A549 (cell line): ENCODE measurements at regions not wholly inside any gene's neighbourhood (a gene's known extent, or its start where the extent isn't known, plus 50 kb on each side); places are given as distances from the start of the nearest gene placed in this dataset.

Experiments used
- EHF ChIP-seq: fragments of 250-450 bp; sonication (Bioruptor Pico); IDR thresholded peaks from 2 replicates; pipeline ENCODE4 v1.5.0; 2020; ENCODE audit warnings: mild to moderate bottlenecking
- ESRRA ChIP-seq: fragments of 150-350 bp; IDR thresholded peaks from 2 replicates; pipeline ENCODE4 v1.6.1; 2014; ENCODE audit warnings: mild to moderate bottlenecking, low read length, borderline replicate concordance
- FOXS1 ChIP-seq: fragments of 250-450 bp; sonication (Bioruptor Pico); IDR thresholded peaks from 2 replicates; pipeline ENCODE4 v1.5.0; 2020; ENCODE audit warnings: mild to moderate bottlenecking, moderate library complexity
- HDAC2 ChIP-seq: fragments of 200-600 bp; sonication (generic); IDR thresholded peaks from 2 replicates; pipeline ENCODE4 v1.6.1; 2016
- MAFK ChIP-seq: fragments of 450-650 bp; IDR thresholded peaks from 2 replicates; pipeline ENCODE4 v1.6.1; 2014; ENCODE audit not compliant: partially characterized antibody
- POLR2A ChIP-seq: IDR thresholded peaks from 2 replicates; pipeline ENCODE4 v1.6.1; 2012; ENCODE audit warnings: mild to moderate bottlenecking, low read length
- RAD21 ChIP-seq, 2 experiments: fragments of >200 bp in 1 of 2; sonication (Bioruptor Twin) in 1 of 2; formaldehyde crosslinking in 1 of 2; IDR thresholded peaks in 1 of 2; conservative IDR thresholded peaks in 1 of 2; 2 replicates in 1 of 2; 3 replicates in 1 of 2; pipeline ENCODE4 v1.6.1; 2012 to 2018; ENCODE audit warnings: inconsistent platforms in 1 of 2
- RCOR1 ChIP-seq: fragments of 150-350 bp; IDR thresholded peaks from 2 replicates; pipeline ENCODE4 v1.6.1; 2014; ENCODE audit warnings: antibody characterized with exemption, low read length, low read depth
- SREBF2 ChIP-seq: fragments of 450-650 bp; IDR thresholded peaks from 2 replicates; pipeline ENCODE4 v1.6.1; 2014; ENCODE audit warnings: mild to moderate bottlenecking, moderate library complexity
- TP53 ChIP-seq: fragments of 250-450 bp; sonication (Bioruptor Pico); IDR thresholded peaks from 2 replicates; pipeline ENCODE4 v1.5.0; 2021; ENCODE audit warnings: mild to moderate bottlenecking, moderate library complexity
- ZFP36 ChIP-seq: fragments of 450-650 bp; IDR thresholded peaks from 2 replicates; pipeline ENCODE4 v1.6.1; 2014; ENCODE audit warnings: borderline replicate concordance; ENCODE audit not compliant: partially characterized antibody

DNA sequence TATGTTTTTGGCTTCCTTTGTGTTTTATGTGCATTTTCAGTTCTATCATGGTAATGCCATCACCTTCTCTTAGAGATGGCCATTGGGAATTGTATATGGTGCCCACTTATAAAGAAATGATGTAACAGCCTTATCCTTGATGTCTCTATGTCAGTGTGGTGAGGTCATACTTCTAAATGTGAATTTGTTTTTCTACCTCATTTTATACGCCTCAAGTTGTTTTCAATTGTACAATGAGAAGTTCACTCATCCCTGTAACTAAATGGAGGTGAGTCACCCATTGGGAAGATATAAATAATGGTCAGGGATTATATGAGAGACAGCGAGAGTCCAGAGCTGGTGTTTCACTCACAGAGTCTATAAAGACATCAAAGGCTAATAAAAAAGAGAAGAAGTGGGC lies 402.4 kb downstream of the AGTPBP1 start:
- TF ChIP-seq EHF (CRISPR knock-in tag) = no peak
- TF ChIP-seq FOXS1 (CRISPR knock-in tag) = no peak
- no peak for TF ChIP-seq TP53 (CRISPR knock-in tag)
- TF ChIP-seq ZFP36 = no peak
- no peak for TF ChIP-seq ESRRA
- TF ChIP-seq RAD21 (conservative IDR thresholded peaks at IDR 0.05 in 1 of 2, IDR thresholded peaks at IDR 0.05 in 1 of 2) = no peak
- no peak for TF ChIP-seq SREBF2
- TF ChIP-seq POLR2A = no peak
- TF ChIP-seq RCOR1 = no peak
- TF ChIP-seq MAFK = no peak
- TF ChIP-seq HDAC2 = no peak
